NB4 (cell line): ENCODE measurements at regions not wholly inside any gene's neighbourhood (a gene's known extent, or its start where the extent isn't known, plus 50 kb on each side); places are given as distances from the start of the nearest gene placed in this dataset.
"Not testable (repeated sequence)": the region's sequence is repeated elsewhere in the genome, so short reads cannot be mapped to it uniquely, and the experiment has no call there.

Source experiments
- DNase-seq: peaks from one replicate; pipeline ENCODE4 v3.0.0; 2010; ENCODE audit warnings: low read depth
- H3K4me3 ChIP-seq: one replicate; pipeline ENCODE4 v1.5.1; 2011; ENCODE audit warnings: mild to moderate bottlenecking, low read depth, low read length, moderate library complexity
- CTCF ChIP-seq: IDR thresholded peaks from one replicate; pipeline ENCODE4 v1.5.1; 2012; ENCODE audit warnings: low read depth, low read length
- MAX ChIP-seq: IDR thresholded peaks from 2 replicates; pipeline ENCODE4 v1.6.1; 2011; ENCODE audit warnings: low read depth, low read length
- MYC ChIP-seq: IDR thresholded peaks from 2 replicates; pipeline ENCODE4 v1.6.1; 2011; ENCODE audit warnings: low read depth, low read length
- POLR2A ChIP-seq: IDR thresholded peaks from 2 replicates; pipeline ENCODE4 v1.6.1; 2011; ENCODE audit warnings: mild to moderate bottlenecking; ENCODE audit not compliant: insufficient read length; ENCODE audit errors: extremely low read depth

- DNase-seq = no peak
- TF ChIP-seq MYC (no peak), POLR2A (no peak), CTCF (no peak), MAX (no peak)
- no peak overlapping the region for H3K4me3 ChIP-seq
Observed at GRCh38 chr10:8279598-8279997, 225.1 kb downstream of the GATA3 start.

- H3K4me3 ChIP-seq = no peak overlapping the region
- DNase-seq = no peak
- TF ChIP-seq POLR2A (no peak), MYC (no peak), CTCF (no peak), MAX (no peak)
Observed at GRCh38 chr10:8280946-8281345, 226.5 kb downstream of the GATA3 start.

- H3K4me3 ChIP-seq = no peak overlapping the region
- TF ChIP-seq MYC = no peak
- TF ChIP-seq CTCF = no peak
- TF ChIP-seq MAX = no peak
- no peak for TF ChIP-seq POLR2A
- DNase-seq = no peak
Observed at GRCh38 chr10:8282340-8282739, 227.9 kb downstream of the GATA3 start.

DNA sequence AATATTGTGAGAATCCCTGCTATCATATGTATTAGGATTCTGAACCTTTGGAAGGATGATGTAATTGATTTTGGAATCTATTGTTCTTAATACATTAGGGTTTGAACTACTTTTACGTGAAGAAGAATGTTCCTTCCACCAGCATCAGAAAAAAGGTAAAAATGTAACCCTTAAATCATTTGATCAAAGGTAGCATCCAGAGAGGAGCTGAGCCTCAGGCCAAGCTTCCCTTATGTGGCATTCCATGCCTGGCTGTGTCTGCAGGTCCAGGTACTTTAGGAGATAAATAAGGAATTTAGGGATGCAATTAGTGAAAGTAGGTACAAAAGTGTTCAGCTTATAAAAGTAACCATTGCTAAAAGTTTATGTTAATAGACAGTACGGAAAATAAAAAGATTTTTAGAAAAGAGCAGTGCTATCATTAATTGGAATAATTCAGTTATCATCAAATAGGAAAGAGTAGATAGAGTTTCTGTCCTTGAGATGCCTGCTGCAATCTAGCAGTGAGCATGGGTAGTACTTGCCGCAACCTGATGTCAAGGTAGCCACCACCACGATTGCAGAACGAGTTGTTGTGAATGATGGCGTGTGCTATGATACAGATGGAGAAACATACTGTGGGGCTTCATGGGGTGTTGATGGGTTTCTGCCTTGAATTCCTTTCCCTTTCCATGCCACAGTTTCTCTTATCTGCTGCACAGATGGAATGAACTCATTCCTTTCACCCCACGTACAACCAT lies 228.8 kb downstream of the GATA3 start:
- no peak for DNase-seq
- TF ChIP-seq MYC (no peak), POLR2A (no peak), CTCF (no peak), MAX (no peak)
- H3K4me3 ChIP-seq = no peak overlapping the region

GRCh38 chr10:8283986-8284385 lies 229.5 kb downstream of the GATA3 start:
- no peak for DNase-seq
- TF ChIP-seq POLR2A = no peak
- TF ChIP-seq CTCF = no peak
- no peak for TF ChIP-seq MYC
- TF ChIP-seq MAX = no peak
- no peak overlapping the region for H3K4me3 ChIP-seq

DNA sequence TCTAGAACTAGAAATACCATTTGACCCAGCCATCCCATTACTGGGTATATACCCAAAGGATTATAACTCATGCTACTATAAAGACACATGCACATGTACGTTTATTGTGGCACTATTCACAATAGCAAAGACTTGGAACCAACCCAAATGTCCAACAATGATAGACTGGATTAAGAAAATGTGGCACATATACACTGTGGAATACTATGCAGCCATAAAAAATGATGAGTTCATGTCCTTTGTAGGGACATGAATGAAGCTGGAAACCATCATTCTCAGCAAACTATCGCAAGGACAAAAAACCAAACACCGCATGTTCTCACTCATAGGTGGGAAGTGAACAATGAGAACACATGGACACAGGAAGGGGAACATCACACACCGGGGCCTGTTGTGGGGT lies 231.5 kb downstream of the GATA3 start:
- not testable (repeated sequence) for H3K4me3 ChIP-seq, DNase-seq
